ENCODE measurements at regions not wholly inside any gene's neighbourhood (a gene's known extent, or its start where the extent isn't known, plus 50 kb on each side); places are given as distances from the start of the nearest gene placed in this dataset.

- no peak for DNase-seq
Measured at GRCh38 chr9:17894501-17895160, 315.8 kb downstream of the SH3GL2 start.

- DNase-seq, result no peak
Measured at GRCh38 chr9:17900606-17901005, 321.7 kb downstream of the SH3GL2 start.

- no peak for DNase-seq
Measured at GRCh38 chr9:17905366-17905765, 326.5 kb downstream of the SH3GL2 start.

GRCh38 chr9:17905781-17906175, 326.9 kb downstream of the SH3GL2 start:
- no peak for DNase-seq

GRCh38 chr9:17906176-17906840, 327.4 kb downstream of the SH3GL2 start:
- DNase-seq, result no peak

GRCh38 chr9:17906841-17907778, 328.2 kb downstream of the SH3GL2 start:
- DNase-seq, result no peak

GRCh38 chr9:17907779-17908508, 329.1 kb downstream of the SH3GL2 start:
- no peak for DNase-seq

- no peak for DNase-seq
Measured at GRCh38 chr9:17926246-17926645, 347.4 kb downstream of the SH3GL2 start.

GRCh38 chr9:17927616-17928015, 348.8 kb downstream of the SH3GL2 start:
- no peak for DNase-seq

GRCh38 chr9:17928228-17928627, 349.4 kb downstream of the SH3GL2 start:
- no peak for DNase-seq

GRCh38 chr9:17928768-17929167, 349.9 kb downstream of the SH3GL2 start:
- DNase-seq, result no peak

- DNase-seq, result no peak
Measured at GRCh38 chr9:17929506-17929905, 350.6 kb downstream of the SH3GL2 start.

GRCh38 chr9:17930071-17930470, 351.2 kb downstream of the SH3GL2 start:
- no peak for DNase-seq

- no peak for DNase-seq
Measured at GRCh38 chr9:17936365-17936764, 357.5 kb downstream of the SH3GL2 start.

- DNase-seq, result no peak
Measured at GRCh38 chr9:17938035-17938655, 359.3 kb downstream of the SH3GL2 start.

- no peak for DNase-seq
Measured at GRCh38 chr9:17942498-17942897, 363.6 kb downstream of the SH3GL2 start.

GRCh38 chr9:17955409-17955808, 376.5 kb downstream of the SH3GL2 start:
- no peak for DNase-seq

- DNase-seq, result no peak
Measured at GRCh38 chr9:17958363-17958762, 379.5 kb downstream of the SH3GL2 start.

GRCh38 chr9:17962747-17963146, 383.9 kb downstream of the SH3GL2 start:
- DNase-seq, result no peak

- no peak for DNase-seq
Measured at GRCh38 chr9:17963498-17963897, 384.6 kb downstream of the SH3GL2 start.

- no peak for DNase-seq
Measured at GRCh38 chr9:17967731-17968130, 388.9 kb downstream of the SH3GL2 start.

- DNase-seq, result no peak
Measured at GRCh38 chr9:17969232-17969631, 390.4 kb downstream of the SH3GL2 start.

GRCh38 chr9:17970277-17970676, 391.4 kb downstream of the SH3GL2 start:
- no peak for DNase-seq
